OCI-LY3 (cell line): ENCODE measurements at regions not wholly inside any gene's neighbourhood (a gene's known extent, or its start where the extent isn't known, plus 50 kb on each side); places are given as distances from the start of the nearest gene placed in this dataset.

Experiments
- H2AFZ ChIP-seq: fragments of 200-600, 300-600 bp; shearing (Covaris generic); 2 replicates; pipeline ENCODE4 v1.6.0; 2014; ENCODE audit warnings: antibody characterized with exemption, low read depth, low read length
- H3K27ac ChIP-seq: fragments of 200-600, 300-600 bp; sonication (generic); 2 replicates; pipeline ENCODE4 v1.5.1; 2014; ENCODE audit warnings: mild to moderate bottlenecking, low read length, moderate library complexity, mixed read lengths
- H3K27me3 ChIP-seq: fragments of 200-600, 300-600 bp; sonication (generic); 2 replicates; pipeline ENCODE4 v1.6.1; 2014; ENCODE audit warnings: low read depth, low read length, mixed read lengths
- H3K36me3 ChIP-seq: fragments of 200-600, 300-600 bp; sonication (generic); replicated peaks from 2 replicates; pipeline ENCODE3; 2014; ENCODE audit warnings: low read depth, low read length, mixed read lengths
- H3K4me1 ChIP-seq: fragments of 300-600, 200-600 bp; sonication (generic); 2 replicates; pipeline ENCODE4 v1.6.1; 2014; ENCODE audit warnings: low read length, mixed read lengths
- H3K4me2 ChIP-seq: fragments of 200-600, 300-600 bp; sonication (generic); 2 replicates; pipeline ENCODE4 v1.6.1; 2014; ENCODE audit warnings: low read length, mixed read lengths
- H3K4me3 ChIP-seq: fragments of 300-600, 200-600 bp; sonication (generic); 2 replicates; pipeline ENCODE4 v1.5.1; 2014; ENCODE audit warnings: antibody characterized with exemption, mild to moderate bottlenecking, low read length, moderate library complexity
- H3K79me2 ChIP-seq: fragments of 300-600, 200-600 bp; shearing (Covaris generic); 2 replicates; pipeline ENCODE4 v1.6.1; 2014; ENCODE audit warnings: mild to moderate bottlenecking, low read length, mixed read lengths
- H3K9ac ChIP-seq: fragments of 300-600, 200-600 bp; shearing (Covaris generic); 2 replicates; pipeline ENCODE4 v1.6.0; 2014; ENCODE audit warnings: mild to moderate bottlenecking, low read length, moderate library complexity
- H3K9me3 ChIP-seq: fragments of 200-600, 300-600 bp; shearing (Covaris generic); 2 replicates; pipeline ENCODE4 v1.6.1; 2014; ENCODE audit warnings: low read length, mixed read lengths; ENCODE audit not compliant: insufficient read depth
- H4K20me1 ChIP-seq: fragments of 200-600, 300-600 bp; sonication (generic); 2 replicates; pipeline ENCODE4 v1.6.1; 2016; ENCODE audit warnings: low read length, mixed read lengths; ENCODE audit not compliant: insufficient read depth
- CTCF ChIP-seq: fragments of 200-600, 300-600 bp; sonication (generic); IDR thresholded peaks from 2 replicates; pipeline ENCODE4 v1.5.1; 2014; ENCODE audit warnings: antibody characterized with exemption, low read length, low read depth
- EZH2phosphoT487 ChIP-seq: fragments of 200-600 bp; shearing (Covaris generic); IDR thresholded peaks from 2 replicates; pipeline ENCODE4 v1.6.1; 2018; ENCODE audit warnings: antibody characterized with exemption, mixed run types, low read depth

DNA sequence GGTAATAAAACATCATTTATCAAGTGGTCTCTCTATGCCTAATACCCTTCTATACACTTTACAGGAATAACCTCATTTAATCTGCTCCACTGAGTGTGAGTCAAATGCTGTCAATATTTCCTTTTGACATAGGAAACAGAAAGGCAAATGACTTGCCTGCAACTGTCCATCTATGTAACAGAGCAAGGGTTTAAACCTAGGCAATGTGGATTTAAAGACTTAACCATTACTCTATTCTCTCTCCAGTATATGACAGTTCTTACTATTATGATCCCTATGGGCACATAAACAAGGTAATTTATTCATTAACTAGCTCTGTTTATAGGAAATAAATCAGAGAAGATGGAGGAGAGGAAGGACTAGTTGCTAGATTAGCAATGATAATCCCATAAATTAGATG, 70.6 kb downstream of the FSCB start:
- Histone ChIP-seq H2AFZ (no peak overlapping the region), H3K27me3 (no peaks in the 10 kb centered on the region), H3K36me3 (no peaks in the 10 kb centered on the region)

DNA sequence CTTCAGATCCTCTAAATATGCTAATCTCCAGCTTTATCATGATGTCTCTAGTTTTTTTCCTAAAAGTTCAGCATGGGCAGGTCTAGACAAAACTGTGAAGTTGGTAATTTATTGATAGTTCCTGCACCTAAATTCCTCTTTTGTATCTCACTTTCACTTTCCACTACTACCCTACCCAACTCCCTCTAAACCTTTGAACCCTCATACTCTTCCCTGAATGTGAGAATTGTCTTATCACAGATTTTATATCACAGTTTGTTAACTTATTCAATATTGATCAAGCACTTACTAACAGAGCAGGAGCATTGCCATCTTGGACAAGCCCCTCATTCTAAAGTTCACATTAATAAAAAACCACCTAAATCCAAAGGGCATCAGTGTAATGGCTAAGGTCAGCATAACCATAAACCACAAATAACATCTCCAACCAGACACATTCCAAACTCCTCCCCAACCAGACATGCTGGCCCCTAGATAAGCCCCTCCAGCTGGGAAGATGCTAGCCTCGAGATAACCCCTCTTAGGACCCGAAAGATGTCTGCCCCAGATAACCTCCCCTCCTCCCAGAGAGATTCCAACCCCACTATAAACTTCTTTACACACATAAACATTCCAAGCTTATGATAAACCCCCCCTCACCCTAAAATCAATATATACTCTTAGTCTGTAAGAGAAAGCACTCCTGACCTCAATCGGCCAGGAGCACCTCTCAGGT, 78.7 kb downstream of the FSCB start:
- no peak overlapping the region for H3K4me3 ChIP-seq
- H3K4me2 ChIP-seq: no peak overlapping the region
- no peak overlapping the region for H2AFZ ChIP-seq
- TF ChIP-seq CTCF (no peak), EZH2phosphoT487 (no peak)
- no peaks in the 10 kb centered on the region for H4K20me1 ChIP-seq
- H3K27ac ChIP-seq: no peak overlapping the region
- H3K9ac ChIP-seq: no peak overlapping the region
- H3K36me3 ChIP-seq: no peaks in the 10 kb centered on the region
- H3K9me3 ChIP-seq: no peaks in the 10 kb centered on the region
- H3K4me1 ChIP-seq: peaks cover 12% of the 10 kb centered on the region
- no peaks in the 10 kb centered on the region for H3K27me3 ChIP-seq
- H3K79me2 ChIP-seq: no peaks in the 10 kb centered on the region

More for the DNA sequence above, 70.6 kb downstream of the FSCB start:
- Histone ChIP-seq H4K20me1 (no peaks in the 10 kb centered on the region), H3K79me2 (no peaks in the 10 kb centered on the region), H3K4me3 (no peak overlapping the region), H3K4me1 (no peaks in the 10 kb centered on the region), H3K9me3 (no peaks in the 10 kb centered on the region), H3K27ac (no peak overlapping the region), H3K4me2 (no peak overlapping the region), H3K9ac (no peak overlapping the region)
- TF ChIP-seq EZH2phosphoT487 (no peak), CTCF (no peak)

DNA sequence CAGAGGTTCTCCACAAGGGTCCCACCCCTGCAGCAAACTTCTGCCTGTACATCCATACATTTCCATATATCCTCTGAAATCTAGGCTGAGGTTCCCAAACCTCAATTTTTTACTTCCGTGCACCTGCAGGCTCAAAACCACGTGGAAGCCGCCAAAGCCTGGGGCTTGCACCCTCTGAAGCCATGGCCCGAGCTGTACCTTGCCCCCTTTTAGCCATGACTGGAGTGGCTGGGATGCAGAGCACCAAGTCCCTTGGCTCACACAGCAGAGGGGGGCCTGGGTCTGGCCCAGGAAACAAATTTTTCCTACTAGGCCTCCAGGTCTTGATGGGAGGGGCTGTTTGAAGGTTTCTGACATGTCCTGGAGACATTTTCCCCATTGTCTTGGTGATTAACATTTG, 84.4 kb downstream of the FSCB start:
- no peak overlapping the region for H2AFZ ChIP-seq
- no peaks in the 10 kb centered on the region for H3K79me2 ChIP-seq
- peaks cover 5% of the 10 kb centered on the region; the same call in 1 of the 2 replicates for H3K4me1 ChIP-seq
- H3K27ac ChIP-seq: no peak overlapping the region
- H3K36me3 ChIP-seq: no peaks in the 10 kb centered on the region
- H3K4me2 ChIP-seq: no peak overlapping the region
- no peaks in the 10 kb centered on the region for H3K27me3 ChIP-seq
- H3K9ac ChIP-seq: no peak overlapping the region
- TF ChIP-seq EZH2phosphoT487: no peak
- no peak for TF ChIP-seq CTCF
- H3K4me3 ChIP-seq: no peak overlapping the region
- H3K9me3 ChIP-seq: no peaks in the 10 kb centered on the region
- H4K20me1 ChIP-seq: no peaks in the 10 kb centered on the region

DNA sequence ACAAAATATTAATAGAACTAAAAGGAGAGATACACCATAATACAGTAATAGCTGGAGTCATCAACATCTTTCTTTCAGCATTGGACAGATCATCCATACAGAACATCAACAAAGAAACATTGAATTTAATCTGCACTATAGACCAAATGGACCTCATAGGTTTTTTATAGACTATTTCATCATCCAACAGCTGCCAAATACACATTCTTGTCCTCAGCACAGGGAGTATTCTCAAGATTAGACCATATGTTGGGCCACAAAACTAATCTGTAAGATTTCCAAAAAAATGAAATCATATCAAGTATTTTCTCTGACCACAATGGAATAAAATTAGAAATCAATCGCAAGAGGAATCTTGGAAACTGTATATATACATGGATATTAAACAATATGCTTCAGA, 86.9 kb downstream of the FSCB start:
- Histone ChIP-seq H3K36me3 (no peaks in the 10 kb centered on the region), H3K27ac (no peak overlapping the region), H3K9ac (no peak overlapping the region), H3K27me3 (no peaks in the 10 kb centered on the region), H4K20me1 (no peaks in the 10 kb centered on the region), H3K79me2 (no peaks in the 10 kb centered on the region), H3K9me3 (no peaks in the 10 kb centered on the region), H2AFZ (no peak overlapping the region), H3K4me2 (no peak overlapping the region), H3K4me1 (no peaks in the 10 kb centered on the region), H3K4me3 (no peak overlapping the region)
- no peak for TF ChIP-seq EZH2phosphoT487
- no peak for TF ChIP-seq CTCF
